Cardiac fibroblast (primary cell): ENCODE measurements at regions not wholly inside any gene's neighbourhood (a gene's known extent, or its start where the extent isn't known, plus 50 kb on each side); places are given as distances from the start of the nearest gene placed in this dataset.
"Not testable (repeated sequence)": the region's sequence is repeated elsewhere in the genome, so short reads cannot be mapped to it uniquely, and the experiment has no call there.

Source experiments
- DNase-seq, 2 donors: peaks; one replicate each; pipeline versions ENCODE4 v3.0.0 to v3.0.0-alpha.2; 2010; ENCODE audit warnings: low read depth in 2 of 2
- H3K4me3 ChIP-seq, 2 donors: replicated peaks in 1 of 2; 1 replicate in 1 of 2; 2 replicates in 1 of 2; pipeline ENCODE4 v1.5.1; 2011; ENCODE audit warnings: low read depth in 2 of 2, low read length in 2 of 2, mild to moderate bottlenecking in 2 of 2, moderate library complexity in 1 of 2
- CTCF ChIP-seq: IDR thresholded peaks from one replicate; pipeline ENCODE4 v1.5.1; 2011; ENCODE audit warnings: low read depth, mild to moderate bottlenecking, low read length, inconsistent platforms

DNA sequence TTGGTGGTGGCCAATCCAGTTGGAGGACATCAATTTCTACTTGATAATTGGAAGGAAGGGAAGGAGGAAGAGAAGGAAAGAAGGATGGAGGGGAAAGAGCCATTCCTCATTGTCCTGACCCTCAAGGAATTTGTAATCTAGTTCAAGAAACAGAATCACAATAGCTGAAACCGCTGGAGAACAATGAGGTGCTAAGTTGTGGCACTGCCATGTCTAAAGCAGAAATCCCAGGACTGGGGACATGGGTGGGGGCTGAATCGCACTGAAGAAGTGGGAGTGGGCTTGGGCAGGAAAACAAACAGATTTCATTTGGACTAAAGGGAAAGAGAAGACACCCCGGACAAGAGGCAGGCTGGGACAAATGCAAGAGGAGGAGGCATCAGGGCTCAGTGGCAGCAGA, 183.6 kb downstream of the UACA start:
- no peak for DNase-seq
- no peak for TF ChIP-seq CTCF
- H3K4me3 ChIP-seq = no peak overlapping the region

DNA sequence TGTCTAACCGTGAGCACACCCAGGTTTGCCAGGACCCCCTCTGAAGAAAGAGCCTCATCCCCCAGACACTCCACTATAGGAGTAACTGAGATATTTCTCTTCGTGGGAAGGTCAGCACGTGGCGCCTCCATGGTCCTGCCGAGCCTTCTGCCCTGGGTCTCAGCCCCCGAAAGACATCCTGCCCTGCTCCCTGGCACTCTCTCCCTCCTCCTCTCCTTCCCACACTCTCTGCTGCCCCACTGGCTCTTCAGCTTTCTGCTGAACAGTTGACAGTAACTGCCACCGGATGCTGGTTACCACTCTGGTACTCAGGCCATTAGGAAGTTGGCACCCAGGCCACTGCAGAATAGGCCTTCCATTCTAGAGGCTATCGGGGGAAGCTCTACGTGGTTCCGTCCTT, 185.2 kb downstream of the UACA start:
- no peak for TF ChIP-seq CTCF
- H3K4me3 ChIP-seq = no peak overlapping the region
- DNase-seq = no peak

GRCh38 chr15:70576696-70577095, 186.7 kb downstream of the UACA start:
- DNase-seq = no peak
- TF ChIP-seq CTCF = no peak
- no peak overlapping the region for H3K4me3 ChIP-seq

- DNase-seq = no peak
- no peak overlapping the region for H3K4me3 ChIP-seq
These were observed 187.1 kb downstream of the UACA start for GRCh38 chr15:70576276-70576675.

DNA sequence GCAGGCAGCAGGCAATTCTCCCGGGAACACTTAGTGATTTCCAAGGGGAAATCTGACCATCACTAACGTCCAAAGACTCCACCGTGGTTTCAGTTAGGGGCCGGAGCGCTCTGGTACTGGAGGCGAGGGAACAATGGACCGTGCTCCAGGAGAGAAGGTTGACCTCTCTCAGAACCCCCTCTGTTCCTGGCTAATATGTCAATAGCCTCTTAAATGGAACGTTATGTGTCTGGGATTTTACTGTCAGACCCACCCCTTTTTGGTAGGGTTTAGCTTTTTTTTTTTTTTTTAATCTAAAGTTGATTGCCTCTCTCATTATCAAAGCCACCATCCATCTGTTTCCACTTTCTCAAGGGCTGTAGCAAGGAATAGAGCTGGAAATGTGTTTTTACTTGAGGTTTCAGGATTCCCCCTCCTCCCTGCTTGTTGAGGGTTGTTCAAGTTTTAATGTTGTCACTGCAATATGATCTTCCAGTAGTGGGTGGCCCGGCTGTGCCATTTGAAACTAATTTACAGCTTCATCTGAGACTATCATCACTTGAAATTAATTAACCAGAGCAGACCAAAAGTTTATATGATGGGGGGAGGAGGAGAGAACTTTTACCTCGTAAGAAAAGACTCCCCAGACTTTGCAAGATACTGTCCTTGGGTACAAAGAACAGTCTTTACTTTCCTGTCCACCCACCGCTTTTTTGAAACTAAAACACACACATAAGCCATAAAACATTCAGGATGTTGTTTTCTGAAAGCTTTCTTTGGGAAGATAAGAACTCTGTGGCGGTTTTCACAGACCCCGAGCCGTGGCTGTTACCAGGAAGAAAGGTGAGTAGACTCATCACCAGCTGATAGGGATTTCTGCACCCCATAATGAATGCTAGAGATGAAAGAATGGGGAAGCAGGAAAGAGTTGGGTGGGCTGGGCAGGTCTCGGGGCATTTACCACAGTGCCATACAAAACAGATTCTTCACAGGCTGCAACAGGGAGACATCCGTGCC, 187.8 kb downstream of the UACA start:
- no peak for DNase-seq
- no peak for TF ChIP-seq CTCF
- H3K4me3 ChIP-seq = no peak overlapping the region

More at GRCh38 chr15:70576276-70576675, 187.1 kb downstream of the UACA start:
- TF ChIP-seq CTCF = no peak

- not testable (repeated sequence) for H3K4me3 ChIP-seq, DNase-seq
These were observed 189.0 kb downstream of the UACA start for GRCh38 chr15:70574325-70574724.

GRCh38 chr15:70573121-70573850, 190.1 kb downstream of the UACA start:
- DNase-seq = no peak
- no peak for TF ChIP-seq CTCF
- H3K4me3 ChIP-seq = no peak overlapping the region
